ENCODE measurements at regions not wholly inside any gene's neighbourhood (a gene's known extent, or its start where the extent isn't known, plus 50 kb on each side); places are given as distances from the start of the nearest gene placed in this dataset.

- Histone ChIP-seq H3K27ac (ENCODE audit: low read length) (no peak overlapping the region), H3K4me2 (ENCODE audit: low read length) (no peak overlapping the region), H3K9me3 (ENCODE audit: low read length) (no peaks in the 10 kb centered on the region), H3K27me3 (ENCODE audit: low read length) (no peaks in the 10 kb centered on the region), H3K79me2 (ENCODE audit: low read length) (no peaks in the 10 kb centered on the region), H3F3A (ENCODE audit: low read length, unreplicated experiment) (no peaks in the 10 kb centered on the region), H3K9me2 (replicated peaks; ENCODE audit: low read length) (no peaks in the 10 kb centered on the region), H2AFZ (ENCODE audit: low read length) (no peak overlapping the region), H3K4me1 (ENCODE audit: insufficient read depth, low read length) (no peaks in the 10 kb centered on the region), H3K4me3 (ENCODE audit: low read length) (no peak overlapping the region), H3K36me3 (ENCODE audit: low read depth, low read length) (no peaks in the 10 kb centered on the region), H3K9ac (ENCODE audit: low read length) (no peak overlapping the region), H4K20me1 (ENCODE audit: low read length) (no peaks in the 10 kb centered on the region)
- CTCF ChIA-PET = no interaction called here
- POLR2A ChIA-PET (ENCODE audit: unreplicated experiment) = no interaction called here
- ATAC-seq = no peak
- TF ChIP-seq EZH2 (IDR thresholded peaks at IDR 0.05; ENCODE audit: low read length, unreplicated experiment) (no peak), EZH2phosphoT487 (IDR thresholded peaks at IDR 0.05; ENCODE audit: borderline replicate concordance, low read length) (no peak), CTCF (conservative IDR thresholded peaks at IDR 0.05; ENCODE audit: low read depth, low read length) (no peak)
- BruUV-seq (replicated peaks) = no TSS peak
- intact Hi-C loops (cut with micrococcal nuclease) = no loop called here
- DNase-seq = no peak
Measured at GRCh38 chrX:146054311-146054710, 236.7 kb downstream of the SLITRK2 start.

- Histone ChIP-seq H3K9me3 (ENCODE audit: low read length) (no peaks in the 10 kb centered on the region), H2AFZ (ENCODE audit: low read length) (no peak overlapping the region), H4K20me1 (ENCODE audit: low read length) (no peaks in the 10 kb centered on the region), H3K9me2 (replicated peaks; ENCODE audit: low read length) (no peaks in the 10 kb centered on the region), H3K4me1 (ENCODE audit: insufficient read depth, low read length) (no peaks in the 10 kb centered on the region), H3K36me3 (ENCODE audit: low read depth, low read length) (no peaks in the 10 kb centered on the region), H3K4me2 (ENCODE audit: low read length) (no peak overlapping the region), H3K27me3 (ENCODE audit: low read length) (no peaks in the 10 kb centered on the region), H3K9ac (ENCODE audit: low read length) (no peak overlapping the region), H3K4me3 (ENCODE audit: low read length) (no peak overlapping the region), H3K27ac (ENCODE audit: low read length) (no peak overlapping the region), H3K79me2 (ENCODE audit: low read length) (no peaks in the 10 kb centered on the region), H3F3A (ENCODE audit: low read length, unreplicated experiment) (no peaks in the 10 kb centered on the region)
- no TSS peak for BruUV-seq (replicated peaks)
- intact Hi-C loops (cut with micrococcal nuclease) = no loop called here
- ATAC-seq = no peak
- ChIA-PET POLR2A (ENCODE audit: unreplicated experiment) (no interaction called here), CTCF (no interaction called here)
- TF ChIP-seq EZH2 (IDR thresholded peaks at IDR 0.05; ENCODE audit: low read length, unreplicated experiment) (no peak), EZH2phosphoT487 (IDR thresholded peaks at IDR 0.05; ENCODE audit: borderline replicate concordance, low read length) (no peak), CTCF (conservative IDR thresholded peaks at IDR 0.05; ENCODE audit: low read depth, low read length) (no peak)
- DNase-seq = no peak
Measured at GRCh38 chrX:146055733-146056132, 238.1 kb downstream of the SLITRK2 start.

- Histone ChIP-seq H2AFZ (ENCODE audit: low read length) (no peak overlapping the region), H3K9me2 (replicated peaks; ENCODE audit: low read length) (no peaks in the 10 kb centered on the region), H3K36me3 (ENCODE audit: low read depth, low read length) (no peaks in the 10 kb centered on the region), H3K9me3 (ENCODE audit: low read length) (no peaks in the 10 kb centered on the region), H3K79me2 (ENCODE audit: low read length) (no peaks in the 10 kb centered on the region), H3F3A (ENCODE audit: low read length, unreplicated experiment) (no peaks in the 10 kb centered on the region), H3K4me1 (ENCODE audit: insufficient read depth, low read length) (no peaks in the 10 kb centered on the region), H3K4me3 (ENCODE audit: low read length) (no peak overlapping the region), H4K20me1 (ENCODE audit: low read length) (no peaks in the 10 kb centered on the region), H3K27me3 (ENCODE audit: low read length) (no peaks in the 10 kb centered on the region), H3K9ac (ENCODE audit: low read length) (no peak overlapping the region), H3K27ac (ENCODE audit: low read length) (no peak overlapping the region), H3K4me2 (ENCODE audit: low read length) (no peak overlapping the region)
- ATAC-seq = no peak
- no peak for TF ChIP-seq EZH2phosphoT487 (IDR thresholded peaks at IDR 0.05; ENCODE audit: borderline replicate concordance, low read length)
- TF ChIP-seq EZH2 (IDR thresholded peaks at IDR 0.05; ENCODE audit: low read length, unreplicated experiment) = no peak
- TF ChIP-seq CTCF (conservative IDR thresholded peaks at IDR 0.05; ENCODE audit: low read depth, low read length) = no peak
- no TSS peak for BruUV-seq (replicated peaks)
- intact Hi-C loops (cut with micrococcal nuclease) = no loop called here
- CTCF ChIA-PET = no interaction called here
- POLR2A ChIA-PET (ENCODE audit: unreplicated experiment) = no interaction called here
- no peak for DNase-seq
Measured at GRCh38 chrX:146056511-146057081, 239.0 kb downstream of the SLITRK2 start.
